ENCODE measurements at regions not wholly inside any gene's neighbourhood (a gene's known extent, or its start where the extent isn't known, plus 50 kb on each side); places are given as distances from the start of the nearest gene placed in this dataset.

DNA sequence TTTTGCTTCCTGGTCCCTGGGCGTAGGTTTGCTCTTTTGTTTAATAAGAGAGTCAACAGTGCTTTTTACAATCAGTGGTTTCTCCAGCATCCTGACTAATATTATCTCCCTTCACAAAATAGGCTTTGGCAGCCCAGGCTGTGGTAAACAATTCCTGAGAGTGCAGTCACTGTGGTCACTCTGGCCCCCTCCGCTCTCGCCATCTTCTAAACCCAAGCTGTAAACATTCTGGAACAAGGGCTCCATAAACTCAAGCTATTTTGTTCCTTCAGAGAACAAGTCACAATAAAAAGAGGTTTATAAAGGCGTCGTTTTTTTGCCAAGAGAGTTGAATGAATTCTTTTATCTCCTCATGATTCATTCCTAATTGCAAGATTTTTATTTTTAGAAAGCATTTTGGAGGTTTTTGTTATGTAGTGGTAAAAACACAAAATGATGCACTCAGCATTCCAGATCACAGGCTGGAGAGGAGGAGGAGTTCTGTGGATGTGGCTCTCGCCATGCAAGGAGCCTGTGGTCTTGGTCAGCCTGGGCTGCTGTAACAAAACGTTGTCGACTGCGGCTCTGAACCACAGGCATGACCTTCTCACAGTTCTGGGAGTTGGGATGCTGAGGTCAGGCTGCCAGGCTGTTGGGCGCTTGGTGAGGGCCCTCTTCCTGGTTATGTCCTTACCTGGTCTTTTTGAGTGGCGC lies 486.4 kb upstream of the FAT1 start:
- DNase-seq (ENCODE audit: low read depth), result no peak
- in situ Hi-C loops (cut with HindIII; ENCODE audit: low pct_unique_long_range_greater_than_20kb, low sequenced_read_pairs), result no loop called here

- DNase-seq (ENCODE audit: low read depth), result no peak
- in situ Hi-C loops (cut with HindIII; ENCODE audit: low pct_unique_long_range_greater_than_20kb, low sequenced_read_pairs), result no loop called here
Observed at GRCh38 chr4:187212446-187213080, 488.9 kb upstream of the FAT1 start.

DNA sequence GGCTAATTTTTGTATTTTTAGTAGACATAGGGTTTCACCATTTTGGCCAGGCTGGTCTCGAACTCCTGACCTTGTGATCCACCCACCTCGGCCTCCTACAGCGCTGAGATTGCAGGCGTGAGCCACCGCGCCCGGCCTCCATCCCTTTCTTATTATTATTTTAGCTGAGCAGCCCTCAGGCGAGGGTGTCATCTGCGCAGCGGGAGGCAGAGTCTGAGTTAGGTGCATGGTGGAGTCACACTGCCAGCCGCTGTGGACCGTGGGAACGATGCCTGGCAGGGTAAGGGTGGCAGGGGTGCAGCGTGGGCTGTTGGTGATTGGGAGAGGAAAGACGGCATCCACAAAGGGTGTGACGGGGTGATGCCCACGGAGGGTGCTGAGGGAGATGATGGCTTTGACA lies 491.8 kb upstream of the FAT1 start:
- in situ Hi-C loops (cut with HindIII; ENCODE audit: low pct_unique_long_range_greater_than_20kb, low sequenced_read_pairs), result no loop called here
- no peak for DNase-seq (ENCODE audit: low read depth)

- DNase-seq (ENCODE audit: low read depth), result no peak
- in situ Hi-C loops (cut with HindIII; ENCODE audit: low pct_unique_long_range_greater_than_20kb, low sequenced_read_pairs), result no loop called here
Observed at GRCh38 chr4:187218705-187219245, 495.1 kb upstream of the FAT1 start.

DNA sequence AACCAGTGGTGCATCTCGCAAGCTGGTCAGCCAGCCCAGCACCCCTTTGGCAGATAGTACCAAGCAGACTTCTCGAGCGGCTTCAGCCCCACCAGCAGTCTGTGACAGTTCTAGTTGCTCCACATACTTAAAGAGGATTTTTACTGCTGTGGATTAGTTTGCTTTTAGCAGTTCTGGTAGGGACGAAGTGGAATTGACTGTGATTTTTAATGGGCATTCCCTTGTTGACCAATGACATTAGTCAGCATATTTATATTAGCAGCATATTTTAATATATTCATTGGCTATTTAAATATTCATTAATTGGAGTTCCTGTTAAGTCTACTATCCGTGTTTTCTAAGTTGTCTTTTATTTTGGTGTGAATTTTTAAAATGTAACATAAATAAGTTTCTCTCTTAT lies 500.9 kb upstream of the FAT1 start:
- no peak for DNase-seq (ENCODE audit: low read depth)
- in situ Hi-C loops (cut with HindIII; ENCODE audit: low pct_unique_long_range_greater_than_20kb, low sequenced_read_pairs), result no loop called here

GRCh38 chr4:187227907-187228704 lies 504.4 kb upstream of the FAT1 start:
- no peak for DNase-seq (ENCODE audit: low read depth)
- in situ Hi-C loops (cut with HindIII; ENCODE audit: low pct_unique_long_range_greater_than_20kb, low sequenced_read_pairs), result no loop called here

DNA sequence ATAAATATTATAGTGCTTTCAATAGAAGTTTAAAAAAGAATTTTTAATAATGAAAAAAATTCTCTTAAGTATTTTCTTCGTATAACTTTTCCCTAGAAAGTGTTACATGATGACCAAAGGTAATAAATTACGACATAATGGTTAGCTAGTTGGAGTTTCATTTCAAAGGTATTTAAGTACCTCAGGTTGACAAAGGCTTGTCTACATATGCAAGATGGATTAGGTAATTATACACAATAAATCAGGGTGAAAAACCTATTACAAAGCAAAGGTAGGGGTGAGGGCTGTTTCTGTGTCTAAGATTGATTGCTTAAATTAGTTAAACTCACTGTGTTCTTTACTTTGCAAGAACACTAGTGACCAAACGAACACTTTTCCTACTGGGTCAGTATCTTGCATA lies 508.5 kb upstream of the FAT1 start:
- in situ Hi-C loops (cut with HindIII; ENCODE audit: low pct_unique_long_range_greater_than_20kb, low sequenced_read_pairs), result no loop called here
- no peak for DNase-seq (ENCODE audit: low read depth)

- DNase-seq (ENCODE audit: low read depth), result no peak
- in situ Hi-C loops (cut with HindIII; ENCODE audit: low pct_unique_long_range_greater_than_20kb, low sequenced_read_pairs), result no loop called here
Observed at GRCh38 chr4:187232796-187233195, 509.1 kb upstream of the FAT1 start.

- in situ Hi-C loops (cut with HindIII; ENCODE audit: low pct_unique_long_range_greater_than_20kb, low sequenced_read_pairs), result no loop called here
Observed at GRCh38 chr4:187235456-187236170, 512.0 kb upstream of the FAT1 start.

GRCh38 chr4:187236209-187236890 lies 512.7 kb upstream of the FAT1 start:
- peak; percentile 51 for DNase-seq (ENCODE audit: low read depth)
- in situ Hi-C loops (cut with HindIII; ENCODE audit: low pct_unique_long_range_greater_than_20kb, low sequenced_read_pairs), result no loop called here

More at GRCh38 chr4:187235456-187236170, 512.0 kb upstream of the FAT1 start:
- DNase-seq (ENCODE audit: low read depth), result peak; percentile 77

- no peak for DNase-seq (ENCODE audit: low read depth)
- in situ Hi-C loops (cut with HindIII; ENCODE audit: low pct_unique_long_range_greater_than_20kb, low sequenced_read_pairs), result no loop called here
Observed at GRCh38 chr4:187238646-187239045, 515.0 kb upstream of the FAT1 start.

DNA sequence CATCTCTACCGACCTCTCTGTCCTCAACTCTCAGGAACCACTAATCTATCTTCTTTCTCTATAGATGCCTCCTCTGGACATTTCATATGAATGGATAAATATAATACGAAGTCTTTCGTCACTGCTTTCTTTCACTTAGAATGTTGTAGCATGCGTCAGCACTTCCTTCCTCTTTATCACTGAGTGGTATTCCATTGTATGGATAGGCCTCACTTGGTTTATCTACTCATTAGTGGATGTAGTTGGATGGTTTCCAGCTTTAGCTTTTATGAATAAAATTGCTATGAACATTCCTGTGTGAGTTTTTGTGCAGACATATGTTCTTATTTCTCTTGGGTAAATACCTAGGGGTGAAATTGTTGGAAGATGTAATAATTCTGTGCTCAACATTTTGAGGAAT lies 528.2 kb upstream of the FAT1 start:
- in situ Hi-C loops (cut with HindIII; ENCODE audit: low pct_unique_long_range_greater_than_20kb, low sequenced_read_pairs), result no loop called here

GRCh38 chr4:187256897-187257296 lies 533.2 kb upstream of the FAT1 start:
- DNase-seq (ENCODE audit: low read depth), result no peak
- in situ Hi-C loops (cut with HindIII; ENCODE audit: low pct_unique_long_range_greater_than_20kb, low sequenced_read_pairs), result no loop called here

More for the DNA sequence above, 528.2 kb upstream of the FAT1 start:
- no peak for DNase-seq (ENCODE audit: low read depth)

DNA sequence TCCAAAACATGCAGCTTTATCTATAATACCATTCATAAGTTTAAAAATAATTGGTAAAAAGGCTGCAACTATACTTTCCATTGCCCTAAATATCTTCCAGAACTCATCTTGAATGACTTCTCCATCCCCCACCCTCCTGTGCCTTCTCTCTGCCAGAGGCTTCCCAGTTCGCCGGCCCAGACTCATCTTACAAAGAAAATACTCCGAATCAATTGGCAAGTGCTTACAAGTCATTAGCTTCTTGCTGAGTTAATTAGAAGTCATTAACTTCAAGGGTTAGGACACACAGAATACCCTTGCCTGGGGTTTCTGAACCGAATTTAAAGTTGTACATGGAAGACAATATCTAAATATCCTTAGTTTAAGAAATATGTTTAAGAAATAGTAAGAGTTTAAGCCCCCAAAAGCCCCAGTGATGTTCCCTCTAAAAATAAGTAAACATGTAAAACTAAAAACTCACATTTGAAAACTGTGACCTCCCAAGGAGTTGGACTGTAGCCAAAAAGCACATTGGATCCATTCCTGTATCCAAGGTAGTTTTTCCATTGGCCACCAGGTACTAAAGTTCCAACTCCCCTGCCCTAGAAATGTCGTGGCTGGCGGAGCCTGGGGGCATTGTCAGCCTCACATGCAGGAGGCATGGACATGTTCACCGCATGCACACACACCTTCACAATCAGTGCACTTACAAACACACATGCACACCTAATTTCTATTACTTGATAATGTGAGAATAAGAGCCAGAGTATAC lies 535.2 kb upstream of the FAT1 start:
- in situ Hi-C loops (cut with HindIII; ENCODE audit: low pct_unique_long_range_greater_than_20kb, low sequenced_read_pairs), result no loop called here
- no peak for DNase-seq (ENCODE audit: low read depth)

DNA sequence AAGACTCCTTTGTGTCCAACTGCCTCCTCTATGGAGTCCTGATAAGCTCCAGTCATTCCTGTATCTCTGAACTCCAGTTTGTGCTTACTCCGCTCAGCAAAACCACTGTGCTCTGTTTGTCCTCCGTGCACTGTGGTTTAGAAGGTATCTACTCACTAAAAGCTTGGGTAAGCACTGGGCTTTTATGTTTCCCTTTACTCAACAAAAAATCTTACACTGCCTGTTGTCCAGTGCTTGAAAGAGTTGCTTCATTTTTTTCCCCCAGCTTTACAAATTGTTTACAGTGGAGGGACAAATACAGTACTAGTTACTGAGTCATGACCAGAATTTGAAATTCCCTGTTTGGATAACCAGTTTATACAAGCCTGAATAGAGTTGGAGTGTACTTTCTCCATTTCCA lies 545.3 kb upstream of the FAT1 start:
- no peak for DNase-seq (ENCODE audit: low read depth)
- in situ Hi-C loops (cut with HindIII; ENCODE audit: low pct_unique_long_range_greater_than_20kb, low sequenced_read_pairs), result no loop called here

DNA sequence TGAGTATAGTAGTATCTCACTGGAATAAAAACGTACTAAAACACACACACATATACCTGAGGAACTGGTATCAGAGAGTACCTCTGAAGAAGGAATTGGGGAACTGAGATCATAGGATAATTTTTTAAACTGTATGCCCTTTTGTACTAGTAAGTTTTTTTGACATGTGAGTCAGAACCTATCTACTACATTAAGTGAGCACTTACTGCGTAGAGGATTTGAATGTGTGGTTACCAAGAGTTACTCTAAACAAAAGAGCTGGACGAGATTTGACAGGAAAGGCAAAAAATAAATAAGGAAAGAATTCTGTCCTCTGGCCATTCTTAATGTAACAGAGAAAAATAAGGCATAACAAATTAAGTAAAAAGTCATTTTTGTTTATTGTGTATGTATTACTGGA lies 546.5 kb upstream of the FAT1 start:
- in situ Hi-C loops (cut with HindIII; ENCODE audit: low pct_unique_long_range_greater_than_20kb, low sequenced_read_pairs), result no loop called here
- no peak for DNase-seq (ENCODE audit: low read depth)

GRCh38 chr4:187271848-187272247 lies 548.2 kb upstream of the FAT1 start:
- in situ Hi-C loops (cut with HindIII; ENCODE audit: low pct_unique_long_range_greater_than_20kb, low sequenced_read_pairs), result no loop called here
- DNase-seq (ENCODE audit: low read depth), result no peak

All from Caki2 (cell line).